ENCODE measurements at regions not wholly inside any gene's neighbourhood (a gene's known extent, or its start where the extent isn't known, plus 50 kb on each side); places are given as distances from the start of the nearest gene placed in this dataset.

GRCh38 chr13:50441130-50441529 lies 402.4 kb downstream of the DLEU7 start:
- WGBS (ENCODE audit: extremely low coverage, insufficient read length, low lambda C conversion rate): no CpG with 5 or more reads among the region's 1 CpG
- TF ChIP-seq CTCF (conservative IDR thresholded peaks at IDR 0.05): no peak
- Histone ChIP-seq H2AK5ac (ENCODE audit: insufficient read length, low read length) (no peak overlapping the region), H3K9ac (ENCODE audit: extremely low read depth, insufficient read length, low read length) (no peak overlapping the region), H3K23ac (ENCODE audit: insufficient read length, low read depth, low read length) (no peak overlapping the region), H3K18ac (ENCODE audit: insufficient read length, low read depth, low read length) (no peak overlapping the region), H2BK5ac (ENCODE audit: insufficient read length, low read length) (no peak overlapping the region), H3K4ac (ENCODE audit: low read depth, low read length) (no peak overlapping the region), H4K20me1 (ENCODE audit: control insufficient read depth, insufficient read depth, insufficient read length) (no peaks in the 10 kb centered on the region), H4K8ac (replicated peaks; ENCODE audit: insufficient read length, low read depth, low read length) (no peak overlapping the region), H2AFZ (ENCODE audit: low read length) (no peak overlapping the region), H2BK12ac (ENCODE audit: insufficient read length, low read depth, low read length) (no peak overlapping the region), H3K27me3 (ENCODE audit: insufficient read depth, low read length) (no peaks in the 10 kb centered on the region), H2BK20ac (ENCODE audit: low read depth, low read length, poor library complexity, severe bottlenecking) (no peak overlapping the region), H3K27ac (ENCODE audit: insufficient read length, low read depth, low read length) (no peak overlapping the region), H3K14ac (ENCODE audit: insufficient read depth, low read length) (no peak overlapping the region), H3K9me3 (ENCODE audit: control insufficient read depth, low read depth, low read length) (no peaks in the 10 kb centered on the region), H3K56ac (ENCODE audit: insufficient read length, low read depth, low read length) (no peak overlapping the region), H2BK120ac (ENCODE audit: low read depth, low read length, poor library complexity, severe bottlenecking) (no peak overlapping the region), H4K91ac (ENCODE audit: insufficient read length, low read depth, low read length) (no peak overlapping the region), H3K23me2 (ENCODE audit: insufficient read length, low read depth, low read length, poor library complexity, severe bottlenecking) (no peaks in the 10 kb centered on the region), H3T11ph (ENCODE audit: low read length) (no peak overlapping the region), H3K79me2 (ENCODE audit: insufficient read depth, low read length) (no peaks in the 10 kb centered on the region), H4K5ac (ENCODE audit: insufficient read length, low read depth, low read length) (no peak overlapping the region), H3K79me1 (ENCODE audit: insufficient read depth, low read depth, low read length, poor library complexity, severe bottlenecking) (no peaks in the 10 kb centered on the region), H3K4me1 (ENCODE audit: insufficient read depth, low read length) (peaks cover 2% of the 10 kb centered on the region; the same call in 1 of the 2 replicates), H3K4me2 (ENCODE audit: insufficient read depth, insufficient read length, low read length) (no peak overlapping the region), H2BK15ac (ENCODE audit: low read depth, low read length) (no peak overlapping the region)
- Mint-ChIP-seq H3K4me1 (peaks cover 16 to 18% of the 10 kb centered on the region in 2 experiments), H3K27me3 (ENCODE audit: low read depth) (no peaks in the 10 kb centered on the region), H3K4me3 (no peak overlapping the region), H3K27ac (no peak overlapping the region), H3K9me3 (no peaks in the 10 kb centered on the region), H3K36me3 (ENCODE audit: insufficient read depth in 1 of 3, low read depth in 3 of 3) (no peaks in the 10 kb centered on the region)
- no peak for DNase-seq

Data from H9 (cell line).